Loucy (cell line): ENCODE measurements at regions not wholly inside any gene's neighbourhood (a gene's known extent, or its start where the extent isn't known, plus 50 kb on each side); places are given as distances from the start of the nearest gene placed in this dataset.

Experiments
- H2AFZ ChIP-seq: fragments of 200-600 bp; sonication (generic); 2 replicates; pipeline ENCODE4 v1.6.0; 2016; ENCODE audit warnings: antibody characterized with exemption, mild to moderate bottlenecking, low read length, moderate library complexity
- H3F3A ChIP-seq: fragments of 200-600 bp; 2 replicates; pipeline ENCODE4 v1.6.0; 2016; ENCODE audit warnings: antibody characterized with exemption, low read depth, mild to moderate bottlenecking
- H3K27me3 ChIP-seq: fragments of 200-600 bp; sonication (generic); 2 replicates; pipeline ENCODE4 v1.6.1; 2014; ENCODE audit warnings: low read length, mild to moderate bottlenecking; ENCODE audit not compliant: insufficient read depth, poor library complexity, severe bottlenecking
- H3K36me3 ChIP-seq: fragments of 200-600 bp; sonication (generic); 2 replicates; pipeline ENCODE4 v1.6.1; 2016; ENCODE audit warnings: low read length; ENCODE audit not compliant: insufficient read depth
- H3K4me1 ChIP-seq: fragments of 200-600 bp; sonication (generic); 2 replicates; pipeline ENCODE4 v1.5.1; 2014; ENCODE audit warnings: low read length, mild to moderate bottlenecking; ENCODE audit not compliant: insufficient read depth, poor library complexity, severe bottlenecking
- H3K4me2 ChIP-seq: fragments of 200-600 bp; sonication (generic); 2 replicates; pipeline ENCODE4 v1.6.0; 2014; ENCODE audit warnings: antibody characterized with exemption, low read length, low read depth, mild to moderate bottlenecking; ENCODE audit not compliant: poor library complexity, severe bottlenecking
- H3K4me3 ChIP-seq: fragments of 200-600 bp; sonication (generic); 2 replicates; pipeline ENCODE4 v1.5.1; 2014; ENCODE audit warnings: low read length, mild to moderate bottlenecking, mixed read lengths; ENCODE audit not compliant: poor library complexity, severe bottlenecking
- H3K79me2 ChIP-seq: fragments of 200-600 bp; sonication (generic); 2 replicates; pipeline ENCODE4 v1.6.1; 2014; ENCODE audit warnings: low read length; ENCODE audit not compliant: insufficient read depth
- H3K9ac ChIP-seq: fragments of 200-600 bp; sonication (generic); 2 replicates; pipeline ENCODE4 v1.6.0; 2014; ENCODE audit warnings: mild to moderate bottlenecking, low read depth, low read length, moderate library complexity; ENCODE audit not compliant: poor library complexity, severe bottlenecking
- H3K9me2 ChIP-seq: fragments of 200-600 bp; sonication (generic); replicated peaks from 2 replicates; pipeline ENCODE4 v1.6.1; 2016; ENCODE audit warnings: low read depth, low read length, mixed read lengths
- H3K9me3 ChIP-seq: fragments of 200-600 bp; sonication (generic); 2 replicates; pipeline ENCODE4 v1.6.1; 2014; ENCODE audit warnings: mild to moderate bottlenecking, antibody characterized with exemption, low read length, low read depth; ENCODE audit not compliant: insufficient read depth
- H4K20me1 ChIP-seq: fragments of 200-600 bp; sonication (generic); 2 replicates; pipeline ENCODE4 v1.6.0; 2014; ENCODE audit warnings: antibody characterized with exemption, low read length, mild to moderate bottlenecking; ENCODE audit not compliant: insufficient read depth, poor library complexity, severe bottlenecking
- CTCF ChIP-seq: fragments of 200-600 bp; sonication (generic); conservative IDR thresholded peaks from 2 replicates; pipeline ENCODE4 v1.5.1; 2014; ENCODE audit warnings: mild to moderate bottlenecking, antibody characterized with exemption, low read length
- EZH2phosphoT487 ChIP-seq: fragments of 200-600 bp; IDR thresholded peaks from 2 replicates; pipeline ENCODE4 v1.6.1; 2018; ENCODE audit warnings: antibody characterized with exemption, mild to moderate bottlenecking, moderate library complexity, borderline replicate concordance

- H3K9ac ChIP-seq, result no peak overlapping the region
- no peaks in the 10 kb centered on the region for H4K20me1 ChIP-seq
- no peak overlapping the region for H3K4me3 ChIP-seq
- no peaks in the 10 kb centered on the region for H3K9me2 ChIP-seq
- no peak overlapping the region for H2AFZ ChIP-seq
- TF ChIP-seq EZH2phosphoT487 (no peak), CTCF (no peak)
- H3K79me2 ChIP-seq, result no peaks in the 10 kb centered on the region
- H3K27me3 ChIP-seq, result no peaks in the 10 kb centered on the region
- H3K9me3 ChIP-seq, result 0 out of 2 replicates have a peak, but pooled peaks cover 4% of the 10 kb centered on the region
- no peaks in the 10 kb centered on the region for H3K4me1 ChIP-seq
- H3K36me3 ChIP-seq, result no peaks in the 10 kb centered on the region
- H3F3A ChIP-seq, result no peaks in the 10 kb centered on the region
- no peak overlapping the region for H3K4me2 ChIP-seq
Observed at GRCh38 chr2:52520644-52521043, 1247.0 kb upstream of the CHAC2 start.

- Histone ChIP-seq H3K79me2 (no peaks in the 10 kb centered on the region), H3K36me3 (no peaks in the 10 kb centered on the region), H3K4me3 (no peak overlapping the region), H2AFZ (no peak overlapping the region), H3K27me3 (no peaks in the 10 kb centered on the region), H3K9ac (no peak overlapping the region), H3F3A (no peaks in the 10 kb centered on the region), H3K9me3 (no peaks in the 10 kb centered on the region), H3K9me2 (no peaks in the 10 kb centered on the region), H3K4me1 (no peaks in the 10 kb centered on the region), H3K4me2 (no peak overlapping the region), H4K20me1 (no peaks in the 10 kb centered on the region)
- TF ChIP-seq CTCF (no peak), EZH2phosphoT487 (no peak)
Observed at GRCh38 chr2:52518678-52519077, 1248.9 kb upstream of the CHAC2 start.

GRCh38 chr2:52512760-52513159 lies 1254.8 kb upstream of the CHAC2 start:
- H3K4me1 ChIP-seq, result no peaks in the 10 kb centered on the region
- no peaks in the 10 kb centered on the region for H3K36me3 ChIP-seq
- no peaks in the 10 kb centered on the region for H3F3A ChIP-seq
- H4K20me1 ChIP-seq, result no peaks in the 10 kb centered on the region
- no peak overlapping the region for H2AFZ ChIP-seq
- H3K79me2 ChIP-seq, result no peaks in the 10 kb centered on the region
- H3K9me3 ChIP-seq, result no peaks in the 10 kb centered on the region
- TF ChIP-seq EZH2phosphoT487, result no peak
- TF ChIP-seq CTCF, result no peak
- H3K4me2 ChIP-seq, result no peak overlapping the region
- no peak overlapping the region for H3K4me3 ChIP-seq
- no peaks in the 10 kb centered on the region for H3K27me3 ChIP-seq
- no peak overlapping the region for H3K9ac ChIP-seq
- H3K9me2 ChIP-seq, result no peaks in the 10 kb centered on the region
